HCT116 (cell line): ENCODE measurements at regions not wholly inside any gene's neighbourhood (a gene's known extent, or its start where the extent isn't known, plus 50 kb on each side); places are given as distances from the start of the nearest gene placed in this dataset.

Source experiments
- ATAC-seq: fragments of 200-7000 bp; cut with Tn5 transposase; 2 replicates; pipeline ENCODE4 v1.9.1; 2020; ENCODE audit warnings: mild to moderate bottlenecking, moderate library complexity
- BruUV-seq: library from RNA; stranded (reverse); fragments of 400-500 nt; replicated peaks from 2 replicates; lab custom pipeline; 2021; lab: Mats Ljungman, UMichigan
- CTCF ChIA-PET: fragments of 300-600 bp; sonication (Branson Sonifier 250); formaldehyde crosslinking; loops from one replicate; lab custom pipeline; 2021; ENCODE audit warnings: antibody characterized with exemption; lab: Charles Lee
- POLR2A ChIA-PET: fragments of 300-600, 350-600 bp; sonication (Branson Sonifier 250); formaldehyde crosslinking; loops from one replicate; lab custom pipeline; 2021; ENCODE audit warnings: antibody characterized with exemption; lab: Charles Lee
- RAD21 ChIA-PET, 2 experiments: fragments of 300-600 bp; sonication (Branson Sonifier 250); formaldehyde crosslinking; loops; one replicate each; lab custom pipeline; 2023; ENCODE audit warnings: low total read pairs in 2 of 2; ENCODE audit not compliant: uncharacterized antibody in 2 of 2, unreplicated experiment in 2 of 2, low non-redundant PET in 1 of 2; lab: Charles Lee
- DNase-seq: peaks from one replicate; pipeline ENCODE4 v3.0.0-alpha.2; 2010; ENCODE audit warnings: low read depth, low spot score
- H2AFZ ChIP-seq: fragments of 200-600 bp; shearing (Covaris generic), sonication (generic); 2 replicates; pipeline ENCODE4 v1.6.1; 2017; ENCODE audit warnings: low read depth, mixed run types, mixed read lengths, antibody characterized with exemption, low read length; ENCODE audit not compliant: poor library complexity, severe bottlenecking
- H3K27ac ChIP-seq: 2 replicates; pipeline ENCODE4 v1.5.1; 2012; ENCODE audit warnings: low read depth, low read length
- H3K27me3 ChIP-seq: fragments of 200-600 bp; sonication (generic); 2 replicates; pipeline ENCODE4 v1.6.1; 2016; ENCODE audit warnings: mixed run types, low read length, mixed read lengths; ENCODE audit not compliant: insufficient read depth
- H3K36me3 ChIP-seq, 2 experiments: fragments of 200-500 bp in 1 of 2; fragments of 200-600 bp in 1 of 2; sonication (Bioruptor generic) in 1 of 2; sonication (generic) in 1 of 2; 2 replicates each; pipeline versions ENCODE4 v1.5.1 to v1.6.1; 2014 to 2016; ENCODE audit warnings: low read length in 2 of 2, inconsistent platforms in 1 of 2, mixed read lengths in 1 of 2, mixed run types in 1 of 2; ENCODE audit not compliant: insufficient read depth in 2 of 2, control insufficient read depth in 1 of 2
- H3K4me1 ChIP-seq, 2 experiments: fragments of 200-600 bp in 1 of 2; sonication (generic) in 1 of 2; 2 replicates each; pipeline versions ENCODE4 v1.5.1 to v1.6.1; 2012 to 2017; ENCODE audit warnings: low read length in 2 of 2, inconsistent platforms in 1 of 2, mild to moderate bottlenecking in 1 of 2, mixed read lengths in 1 of 2, mixed run types in 1 of 2, moderate library complexity in 1 of 2; ENCODE audit not compliant: insufficient read depth in 2 of 2, control insufficient read depth in 1 of 2
- H3K4me2 ChIP-seq: fragments of 200-600 bp; sonication (generic); 2 replicates; pipeline ENCODE4 v1.6.1; 2017; ENCODE audit warnings: mixed run types, low read length, mixed read lengths
- H3K4me3 ChIP-seq, 2 experiments: fragments of 200-600 bp in 1 of 2; sonication (generic) in 1 of 2; replicated peaks in 1 of 2; 2 replicates each; pipeline ENCODE4 v1.5.1; 2011 to 2016; ENCODE audit warnings: low read length in 2 of 2, control low read depth in 1 of 2, low read depth in 1 of 2, mild to moderate bottlenecking in 1 of 2, mixed read lengths in 1 of 2, mixed run types in 1 of 2
- H3K79me2 ChIP-seq: fragments of 200-600 bp; sonication (generic); 2 replicates; pipeline ENCODE4 v1.6.1; 2017; ENCODE audit warnings: mild to moderate bottlenecking, mixed run types, low read length, moderate library complexity, mixed read lengths; ENCODE audit not compliant: insufficient read depth
- H3K9ac ChIP-seq: fragments of 200-600 bp; sonication (generic); 2 replicates; pipeline ENCODE4 v1.6.1; 2016; ENCODE audit warnings: low read length, mixed read lengths
- H3K9me2 ChIP-seq: fragments of 200-600 bp; sonication (generic), shearing (Covaris generic); 2 replicates; pipeline ENCODE4 v1.6.1; 2017; ENCODE audit warnings: mixed run types, mild to moderate bottlenecking, moderate library complexity; ENCODE audit not compliant: insufficient read depth
- H3K9me3 ChIP-seq, 2 experiments: fragments of 200-500 bp in 1 of 2; fragments of 200-600 bp in 1 of 2; sonication (Bioruptor generic) in 1 of 2; sonication (generic) in 1 of 2; 2 replicates each; pipeline ENCODE4 v1.6.1; 2014 to 2017; ENCODE audit warnings: low read length in 2 of 2, mixed read lengths in 2 of 2, inconsistent platforms in 1 of 2, low read depth in 1 of 2, mild to moderate bottlenecking in 1 of 2, mixed run types in 1 of 2, moderate library complexity in 1 of 2; ENCODE audit not compliant: control insufficient read depth in 1 of 2, insufficient read depth in 1 of 2
- H4K20me1 ChIP-seq: fragments of 200-600 bp; sonication (generic), shearing (Covaris generic); 2 replicates; pipeline ENCODE4 v1.6.1; 2017; ENCODE audit warnings: mixed run types, mild to moderate bottlenecking, moderate library complexity; ENCODE audit not compliant: insufficient read depth
- CBX3 ChIP-seq: IDR thresholded peaks from 2 replicates; pipeline ENCODE4 v1.6.1; 2012; ENCODE audit warnings: low read depth
- CEBPB ChIP-seq: IDR thresholded peaks from 2 replicates; pipeline ENCODE4 v1.6.1; 2012; ENCODE audit warnings: low read depth
- JUND ChIP-seq: IDR thresholded peaks from 2 replicates; pipeline ENCODE4 v1.6.1; 2012
- POLR2AphosphoS5 ChIP-seq: IDR thresholded peaks from 2 replicates; pipeline ENCODE4 v1.6.1; 2011; ENCODE audit warnings: mild to moderate bottlenecking, low read depth, low read length, moderate library complexity
- RAD21 ChIP-seq: IDR thresholded peaks from 2 replicates; pipeline ENCODE4 v1.6.1; 2012; ENCODE audit warnings: low read depth, mild to moderate bottlenecking
- SIN3A ChIP-seq: IDR thresholded peaks from 2 replicates; pipeline ENCODE4 v1.6.1; 2012; ENCODE audit warnings: low read depth
- YY1 ChIP-seq: IDR thresholded peaks from 2 replicates; pipeline ENCODE4 v1.6.1; 2011; ENCODE audit warnings: low read length, low read depth, moderate library complexity, mild to moderate bottlenecking; ENCODE audit not compliant: insufficient replicate concordance; ENCODE audit errors: extremely low read depth
- ZFX ChIP-seq: fragments of 450-650 bp; IDR thresholded peaks from 2 replicates; pipeline ENCODE4 v1.6.1; 2017
- ZNF274 ChIP-seq: fragments of 200-500 bp; sonication (Bioruptor generic); IDR thresholded peaks from 2 replicates; pipeline ENCODE4 v1.6.1; 2014; ENCODE audit warnings: mild to moderate bottlenecking, low read depth, low read length, inconsistent platforms
- intact Hi-C: fragments of 100-400 bp; cut with micrococcal nuclease; formaldehyde crosslinking; loops from 2 replicates; pipeline ENCODE4 v1.10.0; 2022
- TF ChIP-seq, protein P1 (sequence below): IDR thresholded peaks from 2 replicates; pipeline ENCODE4 v1.6.1; 2011; ENCODE audit warnings: mild to moderate bottlenecking, low read length, moderate library complexity; ENCODE audit not compliant: insufficient replicate concordance; ENCODE audit errors: extremely low read depth
- TF ChIP-seq, protein P2 (sequence below): IDR thresholded peaks from 2 replicates; pipeline ENCODE4 v1.6.1; 2012
- TF ChIP-seq, protein P3 (sequence below): IDR thresholded peaks from 2 replicates; pipeline ENCODE4 v1.6.1; 2012

DNA sequence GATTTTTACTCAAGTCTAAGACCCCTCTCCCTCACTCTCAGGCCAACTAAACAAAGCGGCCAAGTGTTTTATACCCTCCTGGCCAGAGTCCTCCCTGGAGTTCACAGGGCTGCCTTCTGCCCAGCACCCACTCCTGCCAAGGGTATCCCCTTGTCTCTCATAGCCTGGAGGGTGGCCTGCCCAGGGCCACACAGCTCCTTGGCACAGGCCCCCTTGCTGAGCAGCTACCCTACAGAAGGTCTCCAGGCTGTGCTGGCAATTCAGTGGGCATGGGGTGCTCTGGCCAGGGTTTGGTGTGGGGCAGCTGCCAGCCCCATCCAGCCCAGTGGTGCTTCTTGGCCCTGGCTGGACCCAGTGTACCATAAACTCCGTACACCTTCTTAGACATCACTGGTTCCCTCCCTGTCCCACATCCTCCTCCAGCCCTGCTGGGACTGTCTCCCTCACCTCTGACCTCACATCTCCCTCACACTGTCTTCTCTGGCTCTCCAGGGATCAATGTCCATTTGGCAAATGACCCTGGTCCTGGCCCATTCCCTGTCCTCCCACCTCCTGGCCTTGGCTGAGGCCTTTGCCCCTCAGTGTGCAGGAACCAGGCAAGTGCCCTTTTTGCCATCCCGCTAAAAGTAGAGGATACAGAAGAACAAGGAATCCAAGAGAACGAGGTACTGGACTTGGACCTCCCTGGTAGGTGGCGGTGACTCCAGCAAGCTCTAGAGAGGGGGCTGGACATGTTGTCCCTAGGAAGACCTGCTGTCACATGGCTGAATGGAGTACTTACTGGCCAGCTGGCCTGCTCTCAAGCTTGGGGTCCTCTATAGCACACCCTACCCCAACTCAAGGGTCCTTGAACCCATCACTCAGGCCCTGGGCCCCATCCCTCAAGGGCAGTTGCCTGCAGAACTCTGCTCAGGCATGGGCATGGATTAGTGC, 50.0 kb upstream of the TRPM1 start:
- no peak for ATAC-seq
- H3K79me2 ChIP-seq: no peaks in the 10 kb centered on the region
- no peak overlapping the region for H3K27ac ChIP-seq
- no peak overlapping the region for H3K4me3 ChIP-seq
- H3K9me3 ChIP-seq: no peaks in the 10 kb centered on the region
- no peak overlapping the region for H3K4me2 ChIP-seq
- H2AFZ ChIP-seq: no peak overlapping the region
- no peaks in the 10 kb centered on the region for H3K9me2 ChIP-seq
- intact Hi-C loops: no loop called here
- ChIA-PET POLR2A (no interaction called here), RAD21 (no interaction called here), CTCF (interaction anchor here (1.5 kb wide), 1 partner anchor 337 kb away, joined by 5 read pairs; no protein-coding TSS in a partner anchor)
- no peak overlapping the region for H3K9ac ChIP-seq
- no peaks in the 10 kb centered on the region for H3K36me3 ChIP-seq
- H3K4me1 ChIP-seq: no peaks in the 10 kb centered on the region
- no peaks in the 10 kb centered on the region for H4K20me1 ChIP-seq
- TF ChIP-seq ZFX (no peak), RAD21 (no peak), SIN3A (no peak), YY1 (no peak), CBX3 (no peak), JUND (no peak), ZNF274 (no peak), POLR2AphosphoS5 (no peak), CEBPB (no peak)
- TF ChIP-seq, protein P1, sequence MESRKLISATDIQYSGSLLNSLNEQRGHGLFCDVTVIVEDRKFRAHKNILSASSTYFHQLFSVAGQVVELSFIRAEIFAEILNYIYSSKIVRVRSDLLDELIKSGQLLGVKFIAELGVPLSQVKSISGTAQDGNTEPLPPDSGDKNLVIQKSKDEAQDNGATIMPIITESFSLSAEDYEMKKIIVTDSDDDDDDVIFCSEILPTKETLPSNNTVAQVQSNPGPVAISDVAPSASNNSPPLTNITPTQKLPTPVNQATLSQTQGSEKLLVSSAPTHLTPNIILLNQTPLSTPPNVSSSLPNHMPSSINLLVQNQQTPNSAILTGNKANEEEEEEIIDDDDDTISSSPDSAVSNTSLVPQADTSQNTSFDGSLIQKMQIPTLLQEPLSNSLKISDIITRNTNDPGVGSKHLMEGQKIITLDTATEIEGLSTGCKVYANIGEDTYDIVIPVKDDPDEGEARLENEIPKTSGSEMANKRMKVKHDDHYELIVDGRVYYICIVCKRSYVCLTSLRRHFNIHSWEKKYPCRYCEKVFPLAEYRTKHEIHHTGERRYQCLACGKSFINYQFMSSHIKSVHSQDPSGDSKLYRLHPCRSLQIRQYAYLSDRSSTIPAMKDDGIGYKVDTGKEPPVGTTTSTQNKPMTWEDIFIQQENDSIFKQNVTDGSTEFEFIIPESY: no peak
- TF ChIP-seq, protein P2, sequence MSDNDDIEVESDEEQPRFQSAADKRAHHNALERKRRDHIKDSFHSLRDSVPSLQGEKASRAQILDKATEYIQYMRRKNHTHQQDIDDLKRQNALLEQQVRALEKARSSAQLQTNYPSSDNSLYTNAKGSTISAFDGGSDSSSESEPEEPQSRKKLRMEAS: no peak
- TF ChIP-seq, protein P3, sequence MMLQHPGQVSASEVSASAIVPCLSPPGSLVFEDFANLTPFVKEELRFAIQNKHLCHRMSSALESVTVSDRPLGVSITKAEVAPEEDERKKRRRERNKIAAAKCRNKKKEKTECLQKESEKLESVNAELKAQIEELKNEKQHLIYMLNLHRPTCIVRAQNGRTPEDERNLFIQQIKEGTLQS: no peak
- no TSS peak for BruUV-seq
- no peak for DNase-seq
- no peaks in the 10 kb centered on the region for H3K27me3 ChIP-seq
